WTC11 (cell line): ENCODE measurements at regions not wholly inside any gene's neighbourhood (a gene's known extent, or its start where the extent isn't known, plus 50 kb on each side); places are given as distances from the start of the nearest gene placed in this dataset.

Experiments
- ATAC-seq: fragments of 200-7000 bp; cut with Tn5 transposase; 2 replicates; pipeline ENCODE4 v1.10.0; 2021; ENCODE audit warnings: mild to moderate bottlenecking, moderate library complexity
- CTCF ChIA-PET: fragments of 300-600 bp; sonication (Branson Sonifier 250); formaldehyde crosslinking; loops from one replicate; lab custom pipeline; 2021; ENCODE audit warnings: antibody characterized with exemption; lab: Charles Lee
- POLR2A ChIA-PET: fragments of 350-600 bp; sonication (Branson Sonifier 250); formaldehyde crosslinking; loops from one replicate; lab custom pipeline; 2021; ENCODE audit warnings: antibody characterized with exemption; lab: Charles Lee
- DNase-seq: peaks from one replicate; pipeline ENCODE4 v3.0.0; 2021; ENCODE audit warnings: low spot score
- H3K27ac Mint-ChIP-seq: 2 replicates; pipeline ENCODE4 v1.8.0; 2021; ENCODE audit warnings: mixed read lengths
- H3K27me3 Mint-ChIP-seq: 2 replicates; pipeline ENCODE4 v1.8.0; 2021; ENCODE audit warnings: low read depth, mild to moderate bottlenecking, moderate library complexity, mixed read lengths
- H3K36me3 Mint-ChIP-seq: 2 replicates; pipeline ENCODE4 v1.8.0; 2021; ENCODE audit warnings: mixed read lengths
- H3K4me1 Mint-ChIP-seq: 2 replicates; pipeline ENCODE4 v1.8.0; 2022; ENCODE audit warnings: mixed read lengths
- H3K4me3 Mint-ChIP-seq: 2 replicates; pipeline ENCODE4 v1.8.0; 2021; ENCODE audit warnings: mild to moderate bottlenecking, moderate library complexity, mixed read lengths
- H3K9me3 Mint-ChIP-seq: 2 replicates; pipeline ENCODE4 v1.8.0; 2021; ENCODE audit warnings: mixed read lengths
- CTCF ChIP-seq: fragments of 200-600 bp; IDR thresholded peaks from 2 replicates; pipeline ENCODE4 v1.8.0; 2022; ENCODE audit warnings: antibody characterized with exemption
- E2F4 ChIP-seq: sonication (generic); formaldehyde crosslinking; IDR thresholded peaks from 2 replicates; pipeline ENCODE4 v1.8.1; 2022; ENCODE audit warnings: low read depth, mild to moderate bottlenecking, moderate library complexity, missing genetic modification reagents, borderline replicate concordance
- FOXJ3 ChIP-seq: sonication (generic); formaldehyde crosslinking; IDR thresholded peaks from 2 replicates; pipeline ENCODE4 v1.9.0; 2021; ENCODE audit warnings: missing genetic modification reagents, mild to moderate bottlenecking, borderline replicate concordance
- FOXP4 ChIP-seq: sonication (generic); formaldehyde crosslinking; IDR thresholded peaks from 2 replicates; pipeline ENCODE4 v1.8.0; 2022; ENCODE audit warnings: mild to moderate bottlenecking, missing genetic modification reagents
- GABPB1 ChIP-seq: sonication (generic); formaldehyde crosslinking; IDR thresholded peaks from 2 replicates; pipeline ENCODE4 v1.8.1; 2023; ENCODE audit warnings: mild to moderate bottlenecking, missing genetic modification reagents
- IRF1 ChIP-seq: sonication (generic); formaldehyde crosslinking; IDR thresholded peaks from 2 replicates; pipeline ENCODE4 v1.8.0; 2023; ENCODE audit warnings: missing genetic modification reagents
- MAX ChIP-seq: sonication (generic); formaldehyde crosslinking; IDR thresholded peaks from 2 replicates; pipeline ENCODE4 v1.8.0; 2022; ENCODE audit warnings: mild to moderate bottlenecking, missing genetic modification reagents
- PRRX2 ChIP-seq: fragments of 250-450 bp; sonication (Bioruptor Pico); IDR thresholded peaks from 2 replicates; pipeline ENCODE4 v1.8.0; 2021; ENCODE audit warnings: mild to moderate bottlenecking
- RELA ChIP-seq: sonication (generic); formaldehyde crosslinking; IDR thresholded peaks from 2 replicates; pipeline ENCODE4 v1.8.1; 2022; ENCODE audit warnings: missing genetic modification reagents, mild to moderate bottlenecking, borderline replicate concordance
- USF2 ChIP-seq: sonication (generic); formaldehyde crosslinking; IDR thresholded peaks from 2 replicates; pipeline ENCODE4 v1.8.1; 2023; ENCODE audit warnings: mild to moderate bottlenecking, missing genetic modification reagents, moderate library complexity
- ZBTB43 ChIP-seq: sonication (generic); formaldehyde crosslinking; IDR thresholded peaks from 2 replicates; pipeline ENCODE4 v1.8.1; 2023; ENCODE audit warnings: mild to moderate bottlenecking, missing genetic modification reagents
- ZNF281 ChIP-seq: sonication (generic); formaldehyde crosslinking; IDR thresholded peaks from 2 replicates; pipeline ENCODE4 v1.8.0; 2023; ENCODE audit warnings: mild to moderate bottlenecking, missing genetic modification reagents

GRCh38 chr2:16774980-16775898 lies 109.6 kb upstream of the CYRIA start:
- POLR2A ChIA-PET, result no interaction called here
- Mint-ChIP-seq H3K4me1 (peaks cover 41% of the 10 kb centered on the region), H3K9me3 (peaks cover 15% of the 10 kb centered on the region), H3K36me3 (peaks cover 9% of the 10 kb centered on the region), H3K27ac (no peak overlapping the region), H3K27me3 (no peaks in the 10 kb centered on the region; the same call in 1 of the 2 replicates), H3K4me3 (no peak overlapping the region)
- peak; percentile 84 for ATAC-seq
- CTCF ChIA-PET, result interaction anchor here (0.8 to 4.7 kb wide), 17 partner anchors 9 to 798 kb away, joined by 3 to 55 read pairs (median 3); no protein-coding TSS in a partner anchor
- TF ChIP-seq GABPB1 (CRISPR knock-in tag) (peak; percentile 35; the same call in 1 of the 2 replicates), RELA (CRISPR knock-in tag) (no peak)
- peak; percentile 39 for DNase-seq

- DNase-seq, result no peak
Observed at GRCh38 chr2:16774091-16774490, 108.5 kb upstream of the CYRIA start.

GRCh38 chr2:16773080-16773713 lies 107.6 kb upstream of the CYRIA start:
- ATAC-seq (peak; percentile 76), DNase-seq (peak; percentile 45)
- Mint-ChIP-seq H3K9me3 (no peaks in the 10 kb centered on the region), H3K36me3 (no peaks in the 10 kb centered on the region), H3K4me3 (no peak overlapping the region), H3K27ac (no peak overlapping the region), H3K27me3 (no peaks in the 10 kb centered on the region), H3K4me1 (peaks cover 41% of the 10 kb centered on the region)
- POLR2A ChIA-PET, result no interaction called here
- no peak for TF ChIP-seq FOXP4 (CRISPR knock-in tag)
- peak; percentile 54; the same call in 1 of the 2 replicates for TF ChIP-seq CTCF
- CTCF ChIA-PET, result interaction anchor here (0.9 to 4.7 kb wide), 6 partner anchors 55 to 399 kb away, joined by 3 to 55 read pairs (median 4); no protein-coding TSS in a partner anchor

More at GRCh38 chr2:16774091-16774490, 108.5 kb upstream of the CYRIA start:
- TF ChIP-seq USF2, result peak; percentile 26; the same call in 1 of the 2 replicates
- TF ChIP-seq PRRX2 (CRISPR knock-in tag), result no peak
- ChIA-PET CTCF (interaction anchor here (0.9 to 4.7 kb wide), 8 partner anchors 52 to 800 kb away, joined by 3 to 55 read pairs (median 4); no protein-coding TSS in a partner anchor), POLR2A (no interaction called here)
- Mint-ChIP-seq H3K4me3 (no peak overlapping the region), H3K9me3 (peaks cover 3% of the 10 kb centered on the region; the same call in 1 of the 2 replicates), H3K27me3 (no peaks in the 10 kb centered on the region), H3K4me1 (peaks cover 41% of the 10 kb centered on the region), H3K36me3 (no peaks in the 10 kb centered on the region), H3K27ac (no peak overlapping the region)
- ATAC-seq, result no peak

GRCh38 chr2:16767789-16768476 lies 102.3 kb upstream of the CYRIA start:
- ChIA-PET POLR2A (no interaction called here), CTCF (interaction anchor here (2.8 kb wide), 1 partner anchor 11 kb away, joined by 8 read pairs; no protein-coding TSS in a partner anchor)
- ATAC-seq, result no peak
- Mint-ChIP-seq H3K27me3 (no peaks in the 10 kb centered on the region; the same call in 1 of the 2 replicates), H3K27ac (no peak overlapping the region), H3K9me3 (peaks cover 15% of the 10 kb centered on the region), H3K36me3 (peaks cover 9% of the 10 kb centered on the region), H3K4me1 (peaks cover 11% of the 10 kb centered on the region), H3K4me3 (no peak overlapping the region)
- DNase-seq, result no peak
- TF ChIP-seq FOXJ3, result no peak
- TF ChIP-seq MAX (CRISPR knock-in tag), result no peak
- TF ChIP-seq IRF1 (CRISPR knock-in tag), result no peak
- no peak for TF ChIP-seq ZBTB43 (CRISPR knock-in tag)
- no peak for TF ChIP-seq ZNF281
- TF ChIP-seq E2F4, result no peak
